ENCODE measurements at regions not wholly inside any gene's neighbourhood (a gene's known extent, or its start where the extent isn't known, plus 50 kb on each side); places are given as distances from the start of the nearest gene placed in this dataset.

- no peak overlapping the region for H2BK15ac ChIP-seq (ENCODE audit: low read length)
- CTCF ChIA-PET (ENCODE audit: partially characterized antibody) = no interaction called here
- no peaks in the 10 kb centered on the region for H3K79me2 ChIP-seq (ENCODE audit: control insufficient read depth in 1 of 2, insufficient read depth in 2 of 2, low read length in 2 of 2)
- H3K27ac ChIP-seq (ENCODE audit: low read depth, low read length) = no peak overlapping the region
- H2BK120ac ChIP-seq (replicated peaks; ENCODE audit: low read depth, low read length) = no peak overlapping the region
- WGBS, 2 experiments (ENCODE audit: extremely low coverage in 1 of 2, insufficient coverage in 1 of 2, insufficient read length in 1 of 2, insufficient replicate concordance in 2 of 2, low coverage in 1 of 2, low lambda C conversion rate in 2 of 2, missing lambda C conversion rate in 1 of 2) = 100% methylated on average over 1 of the region's 1 CpG; no CpG with 5 or more reads in 1 of the 2 experiments
- H2BK12ac ChIP-seq (ENCODE audit: low read depth, low read length) = no peak overlapping the region
- H2BK5ac ChIP-seq (ENCODE audit: low read depth, low read length) = no peak overlapping the region
- no peak overlapping the region for H3K4me2 ChIP-seq (ENCODE audit: insufficient read depth in 1 of 2, low read depth in 2 of 2, low read length in 2 of 2)
- no peak overlapping the region for H3K9ac ChIP-seq (replicated peaks in 1 of 4; ENCODE audit: extremely low read depth in 1 of 4, low read depth in 3 of 4, low read length in 3 of 4)
- no peak overlapping the region for H3K4me3 ChIP-seq (ENCODE audit: extremely low read depth in 1 of 4, insufficient read depth in 2 of 4, low read depth in 3 of 4, low read length in 4 of 4)
- POLR2A ChIA-PET (ENCODE audit: partially characterized antibody) = no interaction called here
- H3K14ac ChIP-seq (ENCODE audit: insufficient read length) = no peak overlapping the region
- no peaks in the 10 kb centered on the region; a peak in 2 of 4 replicates for H3K9me3 ChIP-seq (ENCODE audit: insufficient read depth in 2 of 2, low read depth in 1 of 2, low read length in 1 of 2)
- no peaks in the 10 kb centered on the region for H3K36me3 ChIP-seq (ENCODE audit: control insufficient read depth in 2 of 4, insufficient read depth in 4 of 4, low read length in 3 of 4)
- no peak overlapping the region for H2AK5ac ChIP-seq (ENCODE audit: low read depth, low read length)
- H3K4me1 ChIP-seq (replicated peaks in 1 of 4; ENCODE audit: control insufficient read depth in 3 of 4, insufficient read depth in 4 of 4, low read length in 3 of 4) = no peaks in the 10 kb centered on the region
- H3K18ac ChIP-seq (ENCODE audit: extremely low read depth, low read length) = no peak overlapping the region
- H2AFZ ChIP-seq (ENCODE audit: low read length) = no peak overlapping the region
- H2BK20ac ChIP-seq (ENCODE audit: low read length) = no peak overlapping the region
- H4K8ac ChIP-seq (ENCODE audit: extremely low read depth, insufficient read depth, low read length) = no peak overlapping the region
- no peak overlapping the region for H3K56ac ChIP-seq (replicated peaks; ENCODE audit: insufficient read length, low read depth, low read length)
- no peak overlapping the region for H3K4ac ChIP-seq (replicated peaks; ENCODE audit: insufficient read length, low read depth, low read length)
- H4K20me1 ChIP-seq (replicated peaks in 1 of 2; ENCODE audit: control insufficient read depth in 1 of 2, insufficient read depth in 2 of 2, low read length in 2 of 2) = no peaks in the 10 kb centered on the region
- no peaks in the 10 kb centered on the region for H3K79me1 ChIP-seq (ENCODE audit: low read depth, low read length)
- no peak for FAIRE-seq
- H3K23me2 ChIP-seq (ENCODE audit: low read depth, low read length) = no peaks in the 10 kb centered on the region
- H3K27me3 ChIP-seq (replicated peaks in 1 of 4; ENCODE audit: control insufficient read depth in 3 of 4, extremely low read depth in 1 of 4, insufficient read depth in 3 of 4, low read length in 3 of 4) = no peaks in the 10 kb centered on the region
- DNase-seq (ENCODE audit: low read depth in 1 of 2, low spot score in 2 of 2) = no peak
- H4K91ac ChIP-seq (replicated peaks; ENCODE audit: insufficient read length, low read length) = no peak overlapping the region
- no peak overlapping the region for H4K5ac ChIP-seq (ENCODE audit: insufficient read length, low read depth, low read length)
- H3K23ac ChIP-seq (ENCODE audit: insufficient read length) = no peak overlapping the region
- TF ChIP-seq MAFK (IDR thresholded peaks at IDR 0.05; ENCODE audit: low read depth, low read length) (no peak), POLR2A (IDR thresholded peaks at IDR 0.05; ENCODE audit: control extremely low read depth in 1 of 2, low read depth in 2 of 2, low read length in 2 of 2) (no peak), RAD21 (IDR thresholded peaks at IDR 0.05 in 1 of 2, conservative IDR thresholded peaks at IDR 0.05 in 1 of 2; ENCODE audit: low read depth in 2 of 2, low read length in 2 of 2) (no peak), CTBP2 (IDR thresholded peaks at IDR 0.05; ENCODE audit: borderline replicate concordance, insufficient read depth, insufficient read length, low read length) (no peak), POU5F1 (IDR thresholded peaks at IDR 0.05; ENCODE audit: low read depth, low read length) (no peak), CEBPB (IDR thresholded peaks at IDR 0.05; ENCODE audit: low read depth, low read length) (no peak), CBX8 (IDR thresholded peaks at IDR 0.05; ENCODE audit: borderline replicate concordance, low read depth, low read length) (no peak), YY1 (IDR thresholded peaks at IDR 0.05; ENCODE audit: low read depth, low read length) (no peak), BRCA1 (IDR thresholded peaks at IDR 0.05; ENCODE audit: low read depth, low read length) (no peak), KDM4A (IDR thresholded peaks at IDR 0.05; ENCODE audit: low read depth, low read length, severe bottlenecking) (no peak), MAX (IDR thresholded peaks at IDR 0.05) (no peak), TAF1 (IDR thresholded peaks at IDR 0.05; ENCODE audit: low read depth, low read length) (no peak)
- TF ChIP-seq, protein P1, sequence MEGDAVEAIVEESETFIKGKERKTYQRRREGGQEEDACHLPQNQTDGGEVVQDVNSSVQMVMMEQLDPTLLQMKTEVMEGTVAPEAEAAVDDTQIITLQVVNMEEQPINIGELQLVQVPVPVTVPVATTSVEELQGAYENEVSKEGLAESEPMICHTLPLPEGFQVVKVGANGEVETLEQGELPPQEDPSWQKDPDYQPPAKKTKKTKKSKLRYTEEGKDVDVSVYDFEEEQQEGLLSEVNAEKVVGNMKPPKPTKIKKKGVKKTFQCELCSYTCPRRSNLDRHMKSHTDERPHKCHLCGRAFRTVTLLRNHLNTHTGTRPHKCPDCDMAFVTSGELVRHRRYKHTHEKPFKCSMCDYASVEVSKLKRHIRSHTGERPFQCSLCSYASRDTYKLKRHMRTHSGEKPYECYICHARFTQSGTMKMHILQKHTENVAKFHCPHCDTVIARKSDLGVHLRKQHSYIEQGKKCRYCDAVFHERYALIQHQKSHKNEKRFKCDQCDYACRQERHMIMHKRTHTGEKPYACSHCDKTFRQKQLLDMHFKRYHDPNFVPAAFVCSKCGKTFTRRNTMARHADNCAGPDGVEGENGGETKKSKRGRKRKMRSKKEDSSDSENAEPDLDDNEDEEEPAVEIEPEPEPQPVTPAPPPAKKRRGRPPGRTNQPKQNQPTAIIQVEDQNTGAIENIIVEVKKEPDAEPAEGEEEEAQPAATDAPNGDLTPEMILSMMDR (IDR thresholded peaks at IDR 0.05; ENCODE audit: control extremely low read depth in 1 of 3, insufficient read depth in 1 of 3, low read depth in 1 of 3, low read length in 3 of 3) = no peak
Observed at GRCh38 chr11:80239217-80239616, 798.4 kb upstream of the TENM4 start.

All from H1 (cell line).